ENCODE measurements at regions not wholly inside any gene's neighbourhood (a gene's known extent, or its start where the extent isn't known, plus 50 kb on each side); places are given as distances from the start of the nearest gene placed in this dataset.

DNA sequence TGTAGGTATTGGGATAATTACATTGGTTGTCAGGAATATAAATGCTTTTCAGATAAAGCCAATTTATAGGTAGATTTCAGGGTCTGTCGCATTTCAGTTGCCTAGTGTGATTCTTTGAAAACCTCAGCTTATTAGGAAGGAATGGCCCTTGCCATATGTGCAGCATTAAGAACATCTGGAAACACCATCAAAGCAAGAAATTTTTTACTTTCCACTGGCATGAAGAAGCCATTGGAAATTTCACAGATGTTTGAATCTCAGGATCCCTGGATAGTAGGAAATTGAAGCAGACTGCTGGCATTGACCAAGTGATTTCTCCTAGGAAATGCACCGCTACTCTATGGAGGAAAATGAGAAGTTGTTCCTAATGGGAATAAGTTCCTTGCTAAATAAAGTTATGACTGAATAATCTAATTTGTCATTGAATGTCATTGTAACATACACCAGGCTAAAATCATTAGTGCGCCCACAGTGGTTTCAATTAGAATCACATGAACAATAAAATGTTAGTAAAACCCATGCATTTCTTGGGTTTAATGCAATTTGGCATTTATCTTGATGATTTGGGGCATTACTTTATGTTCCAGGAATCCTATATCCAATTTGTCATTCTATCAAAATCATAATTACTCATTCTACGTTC is 950.1 kb downstream of the EPHA7 start:
- Mint-ChIP-seq H3K9me3 (peaks cover 20% of the 10 kb centered on the region), H3K27ac (no peak overlapping the region), H3K36me3 (ENCODE audit: low read depth) (no peaks in the 10 kb centered on the region), H3K4me1 (ENCODE audit: low read depth) (no peaks in the 10 kb centered on the region), H3K27me3 (no peaks in the 10 kb centered on the region), H3K4me3 (no peak overlapping the region)
- no peak for TF ChIP-seq CTCF (IDR thresholded peaks at IDR 0.05)
- ChIA-PET POLR2A (no interaction called here), CTCF (no interaction called here)
- intact Hi-C loops (cut with micrococcal nuclease), result no loop called here
- ATAC-seq (no peak), DNase-seq (no peak)

GRCh38 chr6:92468066-92468465 is 951.3 kb downstream of the EPHA7 start:
- peaks cover 19% of the 10 kb centered on the region for H3K9me3 Mint-ChIP-seq
- no peak overlapping the region for H3K27ac Mint-ChIP-seq
- DNase-seq (no peak), ATAC-seq (no peak)
- POLR2A ChIA-PET, result no interaction called here
- H3K36me3 Mint-ChIP-seq (ENCODE audit: low read depth), result no peaks in the 10 kb centered on the region
- no peaks in the 10 kb centered on the region for H3K27me3 Mint-ChIP-seq
- H3K4me1 Mint-ChIP-seq (ENCODE audit: low read depth), result no peaks in the 10 kb centered on the region
- CTCF ChIA-PET, result no interaction called here
- H3K4me3 Mint-ChIP-seq, result no peak overlapping the region
- intact Hi-C loops (cut with micrococcal nuclease), result no loop called here
- TF ChIP-seq CTCF (IDR thresholded peaks at IDR 0.05), result no peak

DNA sequence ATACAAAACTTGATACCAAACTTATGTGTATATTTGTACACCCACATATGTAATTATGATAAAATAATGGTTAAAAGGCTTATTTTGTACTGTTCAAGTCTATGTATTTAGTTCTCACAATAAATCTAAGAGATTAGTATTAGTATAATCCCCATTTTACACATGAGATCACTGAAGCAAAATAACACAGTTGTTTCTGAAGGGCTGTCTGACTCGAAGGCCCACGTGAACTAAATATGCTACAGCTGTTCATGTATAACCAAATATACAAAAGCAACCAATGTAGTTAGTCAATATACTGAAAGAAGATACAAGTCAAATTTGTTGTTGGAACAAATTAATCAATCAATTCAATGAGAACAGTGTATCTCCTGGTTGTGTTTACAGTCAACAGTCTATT is 959.2 kb downstream of the EPHA7 start:
- DNase-seq, result no peak
- intact Hi-C loops (cut with micrococcal nuclease), result no loop called here
- Mint-ChIP-seq H3K9me3 (peaks cover 9% of the 10 kb centered on the region), H3K27me3 (no peaks in the 10 kb centered on the region), H3K4me1 (ENCODE audit: low read depth) (no peaks in the 10 kb centered on the region), H3K4me3 (no peak overlapping the region), H3K36me3 (ENCODE audit: low read depth) (no peaks in the 10 kb centered on the region), H3K27ac (no peak overlapping the region)
- ChIA-PET CTCF (no interaction called here), POLR2A (no interaction called here)
- no peak for ATAC-seq
- TF ChIP-seq CTCF (IDR thresholded peaks at IDR 0.05), result no peak

- peaks cover 5% of the 10 kb centered on the region for H3K9me3 Mint-ChIP-seq
- ChIA-PET CTCF (no interaction called here), POLR2A (no interaction called here)
- H3K4me1 Mint-ChIP-seq (ENCODE audit: low read depth), result no peaks in the 10 kb centered on the region
- intact Hi-C loops (cut with micrococcal nuclease), result no loop called here
- no peak for ATAC-seq
- no peak for DNase-seq
- no peaks in the 10 kb centered on the region for H3K27me3 Mint-ChIP-seq
- TF ChIP-seq CTCF (IDR thresholded peaks at IDR 0.05), result no peak
- no peak overlapping the region for H3K4me3 Mint-ChIP-seq
- no peaks in the 10 kb centered on the region for H3K36me3 Mint-ChIP-seq (ENCODE audit: low read depth)
- no peak overlapping the region for H3K27ac Mint-ChIP-seq
Measured at GRCh38 chr6:92459606-92460005, 959.8 kb downstream of the EPHA7 start.

DNA sequence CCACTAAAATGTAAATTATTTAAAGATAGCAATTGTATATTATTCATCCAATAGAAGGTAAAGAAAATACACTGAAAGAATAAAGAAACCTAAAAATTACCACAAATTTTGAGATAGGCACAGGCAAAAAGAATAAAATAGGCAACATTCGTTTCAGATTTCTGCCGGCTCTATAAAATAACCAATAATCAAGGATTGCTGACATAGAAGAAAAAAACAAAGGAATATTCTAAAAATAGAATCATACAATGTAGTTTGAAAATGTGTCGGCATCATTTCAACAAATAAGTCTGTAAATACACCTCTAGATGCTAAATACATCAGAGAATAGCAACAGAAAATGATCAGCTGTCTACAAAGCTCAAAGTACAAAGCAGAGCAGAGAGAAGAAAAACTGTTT is 973.3 kb downstream of the EPHA7 start:
- no peak for DNase-seq
- CTCF ChIA-PET, result no interaction called here
- Mint-ChIP-seq H3K36me3 (ENCODE audit: low read depth) (no peaks in the 10 kb centered on the region), H3K4me1 (ENCODE audit: low read depth) (no peaks in the 10 kb centered on the region), H3K27me3 (no peaks in the 10 kb centered on the region), H3K9me3 (no peaks in the 10 kb centered on the region), H3K4me3 (no peak overlapping the region), H3K27ac (no peak overlapping the region)
- POLR2A ChIA-PET, result no interaction called here
- no peak for ATAC-seq
- no peak for TF ChIP-seq CTCF (IDR thresholded peaks at IDR 0.05)
- intact Hi-C loops (cut with micrococcal nuclease), result no loop called here

All from activated CD8-positive, alpha-beta T cell treated with anti-CD3 and anti-CD28 coated beads for 36 hours (primary cell).